ENCODE measurements at regions not wholly inside any gene's neighbourhood (a gene's known extent, or its start where the extent isn't known, plus 50 kb on each side); places are given as distances from the start of the nearest gene placed in this dataset.

DNA sequence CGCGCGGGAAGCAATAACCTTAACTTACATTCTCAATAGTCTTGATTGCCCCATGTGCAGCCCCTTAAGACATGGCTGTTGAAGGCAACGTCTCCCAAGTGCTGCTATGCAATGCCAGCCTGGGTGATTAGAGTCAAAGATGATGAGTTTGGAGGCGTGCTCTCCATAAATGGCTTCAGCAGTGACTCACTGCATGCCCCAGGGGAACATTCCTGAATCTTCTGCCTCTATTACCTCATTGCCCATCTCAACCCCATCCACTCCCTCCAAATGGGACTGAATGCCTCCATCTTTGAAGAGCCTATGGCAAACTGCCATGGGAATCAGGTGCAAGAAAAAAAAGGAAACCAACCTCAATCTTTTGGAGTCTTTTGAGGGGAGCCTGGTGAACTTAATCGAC lies 282.8 kb downstream of the SNX10 start:
- Histone ChIP-seq H3K4me3 (ENCODE audit: low read depth in 1 of 3, low read length in 3 of 3) (no peak overlapping the region), H3K27ac (ENCODE audit: low read depth in 1 of 2, low read length in 2 of 2) (no peak overlapping the region), H3K27me3 (ENCODE audit: control insufficient read depth in 4 of 4, insufficient read depth in 4 of 4, low read length in 3 of 4) (no peaks in the 10 kb centered on the region), H3K36me3 (ENCODE audit: control insufficient read depth in 4 of 4, insufficient read depth in 3 of 4, low read depth in 1 of 4, low read length in 3 of 4) (no peaks in the 10 kb centered on the region), H3K9me3 (ENCODE audit: control insufficient read depth in 4 of 4, low read length in 3 of 4) (peaks cover 0 to 4% (median under 1%) of the 10 kb centered on the region in 4 donors), H3K4me1 (ENCODE audit: control insufficient read depth in 4 of 4, insufficient read depth in 4 of 4, low read length in 3 of 4) (no peaks in the 10 kb centered on the region), H3K9ac (ENCODE audit: low read depth in 1 of 2, low read length in 2 of 2) (no peak overlapping the region)
- no peak for TF ChIP-seq FOXA1 (IDR thresholded peaks at IDR 0.05)
- no peak for TF ChIP-seq TAF1 (conservative IDR thresholded peaks at IDR 0.05)
- DNase-seq (ENCODE audit: low spot score) = no peak
- WGBS = 88% methylated on average over 6 of the region's 6 CpGs

DNA sequence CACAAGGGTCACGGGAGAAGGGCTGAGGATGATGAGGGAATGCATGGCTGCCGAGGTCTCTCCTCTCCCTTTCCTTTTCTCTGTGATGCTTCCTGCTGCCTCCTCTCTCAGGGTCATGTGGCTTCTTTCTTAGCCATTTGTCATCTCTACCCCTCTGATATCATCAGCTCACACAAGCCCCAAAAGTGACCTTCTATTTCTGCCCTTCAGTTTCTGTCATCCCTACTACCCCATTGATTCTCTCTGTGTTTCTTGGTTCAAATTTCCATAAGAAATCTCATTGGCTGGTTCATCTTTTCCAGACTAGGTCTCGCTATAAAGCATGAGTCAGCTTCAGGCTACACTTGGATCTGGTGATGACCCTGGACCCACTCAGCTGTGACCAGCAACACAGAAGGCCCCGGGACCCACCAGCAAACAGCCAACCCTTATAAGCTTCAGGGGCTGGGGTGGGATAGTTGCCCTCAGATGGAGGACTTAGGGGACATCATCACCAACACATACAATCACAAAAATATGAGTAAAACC lies 284.3 kb downstream of the SKAP2 start:
- Histone ChIP-seq H3K36me3 (ENCODE audit: control insufficient read depth in 4 of 4, insufficient read depth in 3 of 4, low read depth in 1 of 4, low read length in 3 of 4) (no peaks in the 10 kb centered on the region), H3K4me3 (ENCODE audit: low read depth in 1 of 3, low read length in 3 of 3) (no peak overlapping the region), H3K27ac (ENCODE audit: low read depth in 1 of 2, low read length in 2 of 2) (no peak overlapping the region), H3K27me3 (ENCODE audit: control insufficient read depth in 4 of 4, insufficient read depth in 4 of 4, low read length in 3 of 4) (no peaks in the 10 kb centered on the region), H3K9me3 (ENCODE audit: control insufficient read depth in 4 of 4, low read length in 3 of 4) (no peaks in the 10 kb centered on the region), H3K4me1 (ENCODE audit: control insufficient read depth in 4 of 4, insufficient read depth in 4 of 4, low read length in 3 of 4) (no peaks in the 10 kb centered on the region), H3K9ac (ENCODE audit: low read depth in 1 of 2, low read length in 2 of 2) (no peak overlapping the region)
- DNase-seq (ENCODE audit: low spot score) = no peak
- 87% methylated on average over 4 of the region's 4 CpGs for WGBS
- TF ChIP-seq, protein P1, sequence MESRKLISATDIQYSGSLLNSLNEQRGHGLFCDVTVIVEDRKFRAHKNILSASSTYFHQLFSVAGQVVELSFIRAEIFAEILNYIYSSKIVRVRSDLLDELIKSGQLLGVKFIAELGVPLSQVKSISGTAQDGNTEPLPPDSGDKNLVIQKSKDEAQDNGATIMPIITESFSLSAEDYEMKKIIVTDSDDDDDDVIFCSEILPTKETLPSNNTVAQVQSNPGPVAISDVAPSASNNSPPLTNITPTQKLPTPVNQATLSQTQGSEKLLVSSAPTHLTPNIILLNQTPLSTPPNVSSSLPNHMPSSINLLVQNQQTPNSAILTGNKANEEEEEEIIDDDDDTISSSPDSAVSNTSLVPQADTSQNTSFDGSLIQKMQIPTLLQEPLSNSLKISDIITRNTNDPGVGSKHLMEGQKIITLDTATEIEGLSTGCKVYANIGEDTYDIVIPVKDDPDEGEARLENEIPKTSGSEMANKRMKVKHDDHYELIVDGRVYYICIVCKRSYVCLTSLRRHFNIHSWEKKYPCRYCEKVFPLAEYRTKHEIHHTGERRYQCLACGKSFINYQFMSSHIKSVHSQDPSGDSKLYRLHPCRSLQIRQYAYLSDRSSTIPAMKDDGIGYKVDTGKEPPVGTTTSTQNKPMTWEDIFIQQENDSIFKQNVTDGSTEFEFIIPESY (IDR thresholded peaks at IDR 0.05) = no peak
- no peak for TF ChIP-seq RXRA (IDR thresholded peaks at IDR 0.05)
- no peak for TF ChIP-seq TAF1 (conservative IDR thresholded peaks at IDR 0.05)
- no peak for TF ChIP-seq FOXA1 (IDR thresholded peaks at IDR 0.05)
- TF ChIP-seq NR2F2 (IDR thresholded peaks at IDR 0.05) = no peak
- TF ChIP-seq FOXA2 (IDR thresholded peaks at IDR 0.05) = no peak
- no peak for TF ChIP-seq GABPA (IDR thresholded peaks at IDR 0.05 in 1 of 2, conservative IDR thresholded peaks at IDR 0.05 in 1 of 2)
- no peak for TF ChIP-seq HNF4G (IDR thresholded peaks at IDR 0.05)
- no peak for TF ChIP-seq JUND (IDR thresholded peaks at IDR 0.05)

DNA sequence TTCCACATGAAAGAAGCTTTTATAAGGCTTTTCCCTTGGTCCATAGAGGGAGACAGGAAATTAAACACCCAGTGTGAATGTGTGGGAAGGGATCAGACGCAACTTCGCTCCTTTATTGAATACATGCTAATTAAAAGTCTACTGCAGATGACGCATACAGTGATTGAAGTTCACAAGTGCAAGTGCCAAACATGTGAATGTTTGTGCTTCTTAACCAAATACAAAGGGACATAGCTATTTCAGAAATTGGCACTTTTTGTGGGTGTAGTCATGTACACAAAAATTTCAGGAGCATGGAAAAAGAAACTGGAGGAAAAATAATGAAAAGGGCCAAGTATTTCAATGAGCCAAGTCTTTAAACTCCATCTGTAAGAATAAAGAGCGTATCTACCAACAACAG lies 283.7 kb downstream of the SKAP2 start:
- Histone ChIP-seq H3K9me3 (ENCODE audit: control insufficient read depth in 4 of 4, low read length in 3 of 4) (no peaks in the 10 kb centered on the region), H3K27ac (ENCODE audit: low read depth in 1 of 2, low read length in 2 of 2) (no peak overlapping the region), H3K27me3 (ENCODE audit: control insufficient read depth in 4 of 4, insufficient read depth in 4 of 4, low read length in 3 of 4) (no peaks in the 10 kb centered on the region), H3K4me3 (ENCODE audit: low read depth in 1 of 3, low read length in 3 of 3) (no peak overlapping the region), H3K36me3 (ENCODE audit: control insufficient read depth in 4 of 4, insufficient read depth in 3 of 4, low read depth in 1 of 4, low read length in 3 of 4) (no peaks in the 10 kb centered on the region), H3K4me1 (ENCODE audit: control insufficient read depth in 4 of 4, insufficient read depth in 4 of 4, low read length in 3 of 4) (no peaks in the 10 kb centered on the region), H3K9ac (ENCODE audit: low read depth in 1 of 2, low read length in 2 of 2) (no peak overlapping the region)
- WGBS = 75% methylated on average over 4 of the region's 4 CpGs
- TF ChIP-seq HNF4G (IDR thresholded peaks at IDR 0.05) (no peak), RXRA (IDR thresholded peaks at IDR 0.05) (no peak), SP1 (IDR thresholded peaks at IDR 0.05) (no peak), NR2F2 (IDR thresholded peaks at IDR 0.05) (no peak), JUND (IDR thresholded peaks at IDR 0.05) (no peak), EGR1 (IDR thresholded peaks at IDR 0.05; ENCODE audit: low read depth in 2 of 2) (no peak), GABPA (IDR thresholded peaks at IDR 0.05 in 1 of 2, conservative IDR thresholded peaks at IDR 0.05 in 1 of 2) (no peak), FOXA2 (IDR thresholded peaks at IDR 0.05) (no peak), RAD21 (IDR thresholded peaks at IDR 0.05) (no peak), TAF1 (conservative IDR thresholded peaks at IDR 0.05) (no peak), YY1 (IDR thresholded peaks at IDR 0.05) (no peak), HNF4A (conservative IDR thresholded peaks at IDR 0.05) (no peak), FOXA1 (IDR thresholded peaks at IDR 0.05) (no peak)
- TF ChIP-seq, protein P1 (IDR thresholded peaks at IDR 0.05) = no peak
- TF ChIP-seq, protein P2, sequence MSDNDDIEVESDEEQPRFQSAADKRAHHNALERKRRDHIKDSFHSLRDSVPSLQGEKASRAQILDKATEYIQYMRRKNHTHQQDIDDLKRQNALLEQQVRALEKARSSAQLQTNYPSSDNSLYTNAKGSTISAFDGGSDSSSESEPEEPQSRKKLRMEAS (IDR thresholded peaks at IDR 0.05) = no peak
- TF ChIP-seq, protein P3, sequence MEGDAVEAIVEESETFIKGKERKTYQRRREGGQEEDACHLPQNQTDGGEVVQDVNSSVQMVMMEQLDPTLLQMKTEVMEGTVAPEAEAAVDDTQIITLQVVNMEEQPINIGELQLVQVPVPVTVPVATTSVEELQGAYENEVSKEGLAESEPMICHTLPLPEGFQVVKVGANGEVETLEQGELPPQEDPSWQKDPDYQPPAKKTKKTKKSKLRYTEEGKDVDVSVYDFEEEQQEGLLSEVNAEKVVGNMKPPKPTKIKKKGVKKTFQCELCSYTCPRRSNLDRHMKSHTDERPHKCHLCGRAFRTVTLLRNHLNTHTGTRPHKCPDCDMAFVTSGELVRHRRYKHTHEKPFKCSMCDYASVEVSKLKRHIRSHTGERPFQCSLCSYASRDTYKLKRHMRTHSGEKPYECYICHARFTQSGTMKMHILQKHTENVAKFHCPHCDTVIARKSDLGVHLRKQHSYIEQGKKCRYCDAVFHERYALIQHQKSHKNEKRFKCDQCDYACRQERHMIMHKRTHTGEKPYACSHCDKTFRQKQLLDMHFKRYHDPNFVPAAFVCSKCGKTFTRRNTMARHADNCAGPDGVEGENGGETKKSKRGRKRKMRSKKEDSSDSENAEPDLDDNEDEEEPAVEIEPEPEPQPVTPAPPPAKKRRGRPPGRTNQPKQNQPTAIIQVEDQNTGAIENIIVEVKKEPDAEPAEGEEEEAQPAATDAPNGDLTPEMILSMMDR (IDR thresholded peaks at IDR 0.05; ENCODE audit: low read depth, low read length, missing input control) = no peak
- TF ChIP-seq, protein P4, sequence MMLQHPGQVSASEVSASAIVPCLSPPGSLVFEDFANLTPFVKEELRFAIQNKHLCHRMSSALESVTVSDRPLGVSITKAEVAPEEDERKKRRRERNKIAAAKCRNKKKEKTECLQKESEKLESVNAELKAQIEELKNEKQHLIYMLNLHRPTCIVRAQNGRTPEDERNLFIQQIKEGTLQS (IDR thresholded peaks at IDR 0.05) = no peak
- TF ChIP-seq, protein P5, sequence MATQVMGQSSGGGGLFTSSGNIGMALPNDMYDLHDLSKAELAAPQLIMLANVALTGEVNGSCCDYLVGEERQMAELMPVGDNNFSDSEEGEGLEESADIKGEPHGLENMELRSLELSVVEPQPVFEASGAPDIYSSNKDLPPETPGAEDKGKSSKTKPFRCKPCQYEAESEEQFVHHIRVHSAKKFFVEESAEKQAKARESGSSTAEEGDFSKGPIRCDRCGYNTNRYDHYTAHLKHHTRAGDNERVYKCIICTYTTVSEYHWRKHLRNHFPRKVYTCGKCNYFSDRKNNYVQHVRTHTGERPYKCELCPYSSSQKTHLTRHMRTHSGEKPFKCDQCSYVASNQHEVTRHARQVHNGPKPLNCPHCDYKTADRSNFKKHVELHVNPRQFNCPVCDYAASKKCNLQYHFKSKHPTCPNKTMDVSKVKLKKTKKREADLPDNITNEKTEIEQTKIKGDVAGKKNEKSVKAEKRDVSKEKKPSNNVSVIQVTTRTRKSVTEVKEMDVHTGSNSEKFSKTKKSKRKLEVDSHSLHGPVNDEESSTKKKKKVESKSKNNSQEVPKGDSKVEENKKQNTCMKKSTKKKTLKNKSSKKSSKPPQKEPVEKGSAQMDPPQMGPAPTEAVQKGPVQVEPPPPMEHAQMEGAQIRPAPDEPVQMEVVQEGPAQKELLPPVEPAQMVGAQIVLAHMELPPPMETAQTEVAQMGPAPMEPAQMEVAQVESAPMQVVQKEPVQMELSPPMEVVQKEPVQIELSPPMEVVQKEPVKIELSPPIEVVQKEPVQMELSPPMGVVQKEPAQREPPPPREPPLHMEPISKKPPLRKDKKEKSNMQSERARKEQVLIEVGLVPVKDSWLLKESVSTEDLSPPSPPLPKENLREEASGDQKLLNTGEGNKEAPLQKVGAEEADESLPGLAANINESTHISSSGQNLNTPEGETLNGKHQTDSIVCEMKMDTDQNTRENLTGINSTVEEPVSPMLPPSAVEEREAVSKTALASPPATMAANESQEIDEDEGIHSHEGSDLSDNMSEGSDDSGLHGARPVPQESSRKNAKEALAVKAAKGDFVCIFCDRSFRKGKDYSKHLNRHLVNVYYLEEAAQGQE (IDR thresholded peaks at IDR 0.05) = no peak
- DNase-seq (ENCODE audit: low spot score) = no peak
